ENCODE measurements at regions not wholly inside any gene's neighbourhood (a gene's known extent, or its start where the extent isn't known, plus 50 kb on each side); places are given as distances from the start of the nearest gene placed in this dataset.

DNA sequence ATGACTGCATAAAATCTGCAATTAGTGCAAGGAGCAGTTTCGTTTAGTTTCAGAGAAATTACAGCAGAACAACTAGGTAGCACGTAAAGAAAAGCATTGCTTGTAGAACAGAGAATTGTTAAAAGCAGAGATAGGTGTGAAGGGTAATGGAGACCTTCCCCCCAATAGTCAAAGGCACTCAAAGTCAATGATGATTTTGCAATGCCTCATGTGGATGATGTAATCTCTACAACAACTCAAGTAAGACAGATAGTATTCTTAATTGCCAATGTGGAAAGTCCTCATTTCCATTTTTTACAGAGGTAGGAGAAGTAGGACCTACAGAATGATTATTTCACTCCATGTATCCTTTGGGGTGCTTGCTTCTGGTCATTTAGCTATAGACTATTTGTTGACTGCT is 94.3 kb upstream of the GNAI1 start:
- Histone ChIP-seq H3K4me1 (ENCODE audit: low read length) (no peaks in the 10 kb centered on the region), H3K4me2 (ENCODE audit: low read depth, low read length) (no peak overlapping the region), H3K36me3 (replicated peaks; ENCODE audit: insufficient read depth, low read length) (no peaks in the 10 kb centered on the region), H2AFZ (ENCODE audit: low read length) (no peak overlapping the region), H3K4me3 (ENCODE audit: low read length) (no peak overlapping the region), H3K79me2 (ENCODE audit: low read length) (no peaks in the 10 kb centered on the region), H3F3A (ENCODE audit: insufficient read depth, low read length) (no peaks in the 10 kb centered on the region), H3K9me2 (replicated peaks; ENCODE audit: insufficient read depth, low read length) (no peaks in the 10 kb centered on the region), H3K27me3 (replicated peaks; ENCODE audit: insufficient read depth, low read length) (no peaks in the 10 kb centered on the region), H3K9me3 (replicated peaks; ENCODE audit: insufficient read depth, low read length) (no peaks in the 10 kb centered on the region), H3K9ac (ENCODE audit: low read length) (no peak overlapping the region), H4K20me1 (ENCODE audit: insufficient read depth, low read length) (no peaks in the 10 kb centered on the region), H3K27ac (ENCODE audit: low read length) (no peak overlapping the region)
- no peak for DNase-seq
- no peak for TF ChIP-seq EZH2 (optimal IDR thresholded peaks at IDR 0.05; ENCODE audit: low read depth, low read length)
- TF ChIP-seq, protein P1, sequence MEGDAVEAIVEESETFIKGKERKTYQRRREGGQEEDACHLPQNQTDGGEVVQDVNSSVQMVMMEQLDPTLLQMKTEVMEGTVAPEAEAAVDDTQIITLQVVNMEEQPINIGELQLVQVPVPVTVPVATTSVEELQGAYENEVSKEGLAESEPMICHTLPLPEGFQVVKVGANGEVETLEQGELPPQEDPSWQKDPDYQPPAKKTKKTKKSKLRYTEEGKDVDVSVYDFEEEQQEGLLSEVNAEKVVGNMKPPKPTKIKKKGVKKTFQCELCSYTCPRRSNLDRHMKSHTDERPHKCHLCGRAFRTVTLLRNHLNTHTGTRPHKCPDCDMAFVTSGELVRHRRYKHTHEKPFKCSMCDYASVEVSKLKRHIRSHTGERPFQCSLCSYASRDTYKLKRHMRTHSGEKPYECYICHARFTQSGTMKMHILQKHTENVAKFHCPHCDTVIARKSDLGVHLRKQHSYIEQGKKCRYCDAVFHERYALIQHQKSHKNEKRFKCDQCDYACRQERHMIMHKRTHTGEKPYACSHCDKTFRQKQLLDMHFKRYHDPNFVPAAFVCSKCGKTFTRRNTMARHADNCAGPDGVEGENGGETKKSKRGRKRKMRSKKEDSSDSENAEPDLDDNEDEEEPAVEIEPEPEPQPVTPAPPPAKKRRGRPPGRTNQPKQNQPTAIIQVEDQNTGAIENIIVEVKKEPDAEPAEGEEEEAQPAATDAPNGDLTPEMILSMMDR (IDR thresholded peaks at IDR 0.05; ENCODE audit: low read length), result no peak
- TF ChIP-seq EZH2phosphoT487 (IDR thresholded peaks at IDR 0.05; ENCODE audit: low read length), result no peak

DNA sequence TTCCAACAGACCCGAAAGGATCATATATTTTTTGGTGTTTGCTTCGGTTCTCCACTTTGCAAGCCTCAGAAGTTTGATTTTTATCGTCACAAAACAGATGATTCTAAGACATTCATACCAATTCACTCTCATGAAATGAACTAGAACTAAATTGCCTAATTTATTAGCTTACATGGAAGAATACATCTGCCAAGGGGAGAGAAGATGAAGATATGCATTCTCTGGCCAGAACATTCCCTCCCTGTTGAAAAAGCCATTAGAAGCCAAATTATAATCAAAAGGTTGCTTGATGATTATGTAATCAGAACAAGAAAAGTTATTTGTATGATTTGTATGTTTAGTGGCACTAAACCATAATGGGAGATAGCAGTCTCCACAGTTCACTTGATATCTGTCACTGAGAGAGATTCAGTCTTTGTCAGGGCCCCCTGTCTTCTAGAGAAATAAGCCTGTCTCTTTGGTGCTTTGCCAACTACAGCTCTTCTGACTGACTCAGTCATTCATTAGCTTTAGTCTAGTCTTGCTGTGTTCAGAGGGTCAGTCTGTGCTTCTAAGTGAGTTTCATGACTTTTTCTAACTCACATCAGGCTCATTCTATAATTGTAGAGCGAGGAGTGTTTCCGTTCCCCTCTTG is 95.3 kb upstream of the GNAI1 start:
- H3K4me3 ChIP-seq (ENCODE audit: low read length), result no peak overlapping the region
- H3K27ac ChIP-seq (ENCODE audit: low read length), result no peak overlapping the region
- H3K36me3 ChIP-seq (replicated peaks; ENCODE audit: insufficient read depth, low read length), result no peaks in the 10 kb centered on the region
- TF ChIP-seq EZH2phosphoT487 (IDR thresholded peaks at IDR 0.05; ENCODE audit: low read length), result no peak
- TF ChIP-seq, protein P1 (IDR thresholded peaks at IDR 0.05; ENCODE audit: low read length), result no peak
- no peak for TF ChIP-seq EZH2 (optimal IDR thresholded peaks at IDR 0.05; ENCODE audit: low read depth, low read length)
- no peaks in the 10 kb centered on the region for H3K79me2 ChIP-seq (ENCODE audit: low read length)
- no peaks in the 10 kb centered on the region for H3K9me2 ChIP-seq (replicated peaks; ENCODE audit: insufficient read depth, low read length)
- H3K9me3 ChIP-seq (replicated peaks; ENCODE audit: insufficient read depth, low read length), result no peaks in the 10 kb centered on the region
- H4K20me1 ChIP-seq (ENCODE audit: insufficient read depth, low read length), result no peaks in the 10 kb centered on the region
- no peak overlapping the region for H3K9ac ChIP-seq (ENCODE audit: low read length)
- no peak overlapping the region for H2AFZ ChIP-seq (ENCODE audit: low read length)
- no peaks in the 10 kb centered on the region for H3F3A ChIP-seq (ENCODE audit: insufficient read depth, low read length)
- no peaks in the 10 kb centered on the region for H3K4me1 ChIP-seq (ENCODE audit: low read length)
- no peak overlapping the region for H3K4me2 ChIP-seq (ENCODE audit: low read depth, low read length)
- H3K27me3 ChIP-seq (replicated peaks; ENCODE audit: insufficient read depth, low read length), result no peaks in the 10 kb centered on the region
- no peak for DNase-seq

DNA sequence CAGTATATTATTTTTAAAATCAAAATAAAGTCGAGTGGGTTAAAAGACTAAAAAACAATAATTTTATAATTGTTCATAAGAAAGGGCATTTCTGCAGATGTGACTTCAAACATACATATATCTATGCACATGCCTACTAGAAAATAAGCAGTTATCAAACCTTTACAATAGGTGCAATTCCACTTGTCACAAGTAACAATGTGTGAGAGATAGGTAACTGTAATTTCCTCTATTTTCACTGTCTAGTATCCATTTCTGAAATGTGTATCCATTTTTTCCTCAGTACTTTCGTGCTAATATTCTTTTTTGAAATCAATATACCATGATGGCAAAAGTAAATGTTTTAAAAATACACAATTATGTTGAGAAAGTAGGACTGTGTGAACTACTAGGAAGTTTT is 96.9 kb upstream of the GNAI1 start:
- Histone ChIP-seq H3K36me3 (replicated peaks; ENCODE audit: insufficient read depth, low read length) (no peaks in the 10 kb centered on the region), H3K9ac (ENCODE audit: low read length) (no peak overlapping the region), H3K9me2 (replicated peaks; ENCODE audit: insufficient read depth, low read length) (no peaks in the 10 kb centered on the region), H3K9me3 (replicated peaks; ENCODE audit: insufficient read depth, low read length) (no peaks in the 10 kb centered on the region), H3K4me3 (ENCODE audit: low read length) (no peak overlapping the region), H3F3A (ENCODE audit: insufficient read depth, low read length) (no peaks in the 10 kb centered on the region), H4K20me1 (ENCODE audit: insufficient read depth, low read length) (no peaks in the 10 kb centered on the region), H3K27ac (ENCODE audit: low read length) (no peak overlapping the region), H2AFZ (ENCODE audit: low read length) (no peak overlapping the region), H3K4me1 (ENCODE audit: low read length) (no peaks in the 10 kb centered on the region), H3K27me3 (replicated peaks; ENCODE audit: insufficient read depth, low read length) (no peaks in the 10 kb centered on the region), H3K4me2 (ENCODE audit: low read depth, low read length) (no peak overlapping the region), H3K79me2 (ENCODE audit: low read length) (no peaks in the 10 kb centered on the region)
- no peak for DNase-seq
- TF ChIP-seq EZH2 (optimal IDR thresholded peaks at IDR 0.05; ENCODE audit: low read depth, low read length) (no peak), EZH2phosphoT487 (IDR thresholded peaks at IDR 0.05; ENCODE audit: low read length) (no peak)
- TF ChIP-seq, protein P1 (IDR thresholded peaks at IDR 0.05; ENCODE audit: low read length), result no peak
